Progenitor cell of endocrine pancreas (in vitro differentiated cells): ENCODE measurements at regions not wholly inside any gene's neighbourhood (a gene's known extent, or its start where the extent isn't known, plus 50 kb on each side); places are given as distances from the start of the nearest gene placed in this dataset.

Experiments used
- DNase-seq: peaks from one replicate; pipeline ENCODE4 v3.0.0; 2021; ENCODE audit warnings: low spot score; ENCODE audit not compliant: unreplicated experiment
- H3K27ac Mint-ChIP-seq: 2 replicates; pipeline ENCODE4 v1.8.0; 2021; ENCODE audit warnings: mild to moderate bottlenecking, moderate library complexity, mixed read lengths
- H3K27me3 Mint-ChIP-seq: 2 replicates; pipeline ENCODE4 v1.8.0; 2021; ENCODE audit warnings: mixed read lengths
- H3K36me3 Mint-ChIP-seq: 2 replicates; pipeline ENCODE4 v1.8.0; 2022; ENCODE audit warnings: mixed read lengths; ENCODE audit not compliant: insufficient read depth
- H3K4me1 Mint-ChIP-seq: 2 replicates; pipeline ENCODE4 v1.8.0; 2021; ENCODE audit warnings: low read depth, mixed read lengths
- H3K4me3 Mint-ChIP-seq: 2 replicates; pipeline ENCODE4 v1.8.0; 2021; ENCODE audit warnings: low read depth, mild to moderate bottlenecking, moderate library complexity, mixed read lengths
- H3K9me3 Mint-ChIP-seq: 2 replicates; pipeline ENCODE4 v1.8.0; 2021; ENCODE audit warnings: low read depth, mixed read lengths
- CTCF ChIP-seq: fragments of 200-600 bp; sonication (generic); IDR thresholded peaks from one replicate; pipeline ENCODE4 v1.5.0; 2021; ENCODE audit warnings: antibody characterized with exemption, mild to moderate bottlenecking; ENCODE audit not compliant: unreplicated experiment

- Mint-ChIP-seq H3K36me3 (no peaks in the 10 kb centered on the region), H3K27ac (no peak overlapping the region), H3K4me1 (no peaks in the 10 kb centered on the region), H3K4me3 (no peak overlapping the region), H3K27me3 (no peaks in the 10 kb centered on the region), H3K9me3 (no peaks in the 10 kb centered on the region)
- no peak for DNase-seq
- TF ChIP-seq CTCF, result no peak
Measured at GRCh38 chr11:122178795-122179194, 62.8 kb upstream of the BLID start.

- H3K4me1 Mint-ChIP-seq, result no peaks in the 10 kb centered on the region
- no peaks in the 10 kb centered on the region for H3K36me3 Mint-ChIP-seq
- H3K27me3 Mint-ChIP-seq, result no peaks in the 10 kb centered on the region
- no peaks in the 10 kb centered on the region for H3K9me3 Mint-ChIP-seq
- no peak overlapping the region for H3K27ac Mint-ChIP-seq
- no peak for TF ChIP-seq CTCF
- DNase-seq, result no peak
- H3K4me3 Mint-ChIP-seq, result no peak overlapping the region
Measured at GRCh38 chr11:122177238-122177637, 61.2 kb upstream of the BLID start.

GRCh38 chr11:122176651-122177050 is 60.6 kb upstream of the BLID start:
- DNase-seq, result no peak
- H3K4me1 Mint-ChIP-seq, result no peaks in the 10 kb centered on the region
- TF ChIP-seq CTCF, result no peak
- no peak overlapping the region for H3K27ac Mint-ChIP-seq
- no peaks in the 10 kb centered on the region for H3K36me3 Mint-ChIP-seq
- H3K9me3 Mint-ChIP-seq, result no peaks in the 10 kb centered on the region
- no peak overlapping the region for H3K4me3 Mint-ChIP-seq
- no peaks in the 10 kb centered on the region for H3K27me3 Mint-ChIP-seq

- Mint-ChIP-seq H3K4me3 (no peak overlapping the region), H3K4me1 (no peaks in the 10 kb centered on the region), H3K27ac (no peak overlapping the region), H3K9me3 (no peaks in the 10 kb centered on the region), H3K27me3 (no peaks in the 10 kb centered on the region), H3K36me3 (no peaks in the 10 kb centered on the region)
- no peak for TF ChIP-seq CTCF
- DNase-seq, result no peak
Measured at GRCh38 chr11:122175306-122175705, 59.3 kb upstream of the BLID start.

GRCh38 chr11:122173587-122173986 is 57.6 kb upstream of the BLID start:
- no peaks in the 10 kb centered on the region for H3K4me1 Mint-ChIP-seq
- no peaks in the 10 kb centered on the region for H3K36me3 Mint-ChIP-seq
- no peak overlapping the region for H3K27ac Mint-ChIP-seq
- H3K27me3 Mint-ChIP-seq, result no peaks in the 10 kb centered on the region
- no peaks in the 10 kb centered on the region for H3K9me3 Mint-ChIP-seq
- no peak for DNase-seq
- H3K4me3 Mint-ChIP-seq, result no peak overlapping the region
- no peak for TF ChIP-seq CTCF

GRCh38 chr11:122173074-122173450 is 57.0 kb upstream of the BLID start:
- Mint-ChIP-seq H3K4me3 (no peak overlapping the region), H3K9me3 (no peaks in the 10 kb centered on the region), H3K36me3 (no peaks in the 10 kb centered on the region), H3K27ac (no peak overlapping the region), H3K27me3 (no peaks in the 10 kb centered on the region), H3K4me1 (no peaks in the 10 kb centered on the region)
- no peak for DNase-seq
- no peak for TF ChIP-seq CTCF
